Renal cortical epithelial cell (primary cell): ENCODE measurements at regions not wholly inside any gene's neighbourhood (a gene's known extent, or its start where the extent isn't known, plus 50 kb on each side); places are given as distances from the start of the nearest gene placed in this dataset.
"Not testable (repeated sequence)": the region's sequence is repeated elsewhere in the genome, so short reads cannot be mapped to it uniquely, and the experiment has no call there.

ENCODE experiments used
- DNase-seq: peaks from one replicate; pipeline ENCODE4 v3.0.0-alpha.2; 2011; ENCODE audit warnings: low read depth

DNA sequence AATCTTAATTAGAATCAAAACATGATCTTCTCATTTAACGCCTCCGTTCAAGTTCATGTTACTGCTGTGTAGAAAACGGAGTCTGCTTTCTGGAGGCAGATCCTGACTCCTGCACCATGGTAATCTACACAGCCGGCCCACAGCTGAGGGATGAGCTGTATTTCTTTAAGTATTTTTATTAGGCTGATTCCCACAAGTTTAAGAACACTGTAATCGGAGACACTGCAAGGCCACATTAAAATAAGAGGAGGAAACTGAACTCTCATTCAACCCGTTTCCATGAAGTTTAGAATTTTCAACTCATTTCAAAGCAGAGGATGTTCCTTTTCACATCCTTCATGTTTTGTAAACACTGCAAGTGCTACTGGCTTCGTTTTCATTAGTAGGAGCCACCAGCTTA lies 372.2 kb downstream of the NFIB start:
- no peak for DNase-seq

DNA sequence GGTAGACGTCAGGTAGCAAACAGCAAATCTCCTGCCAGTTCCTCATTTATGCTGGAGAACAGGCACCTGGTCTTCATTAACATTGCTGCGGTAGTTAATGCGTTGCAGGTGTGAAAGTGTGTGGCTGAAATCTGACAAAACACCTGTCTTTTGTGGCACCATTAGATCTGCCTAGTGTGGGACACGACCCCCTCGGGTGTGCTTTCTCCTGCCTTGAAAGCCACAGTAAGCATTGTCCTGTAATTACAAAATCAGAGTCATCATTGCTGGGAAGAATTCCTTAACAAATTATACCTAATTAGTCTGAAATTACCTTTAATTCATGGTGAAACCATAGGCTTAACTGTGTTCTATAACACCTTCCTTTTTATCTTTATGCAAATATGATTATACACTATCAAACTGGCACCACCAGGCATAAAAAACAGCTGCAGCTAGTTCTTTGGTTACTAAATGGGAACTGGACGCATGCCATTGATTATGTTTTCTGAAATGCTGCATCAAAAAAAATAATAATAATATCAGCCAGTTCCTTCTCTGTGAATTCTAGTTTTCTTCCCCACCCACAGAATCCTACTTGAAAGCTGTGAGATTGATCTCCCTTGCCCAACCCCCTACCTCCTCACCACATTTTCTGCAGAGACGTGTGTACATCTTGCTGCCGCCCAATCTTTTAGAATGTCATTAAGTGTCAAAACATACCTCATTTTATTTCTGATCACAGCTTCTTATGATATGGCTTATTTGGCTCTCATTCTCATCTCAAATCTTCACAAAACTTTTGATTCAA lies 374.0 kb downstream of the NFIB start:
- DNase-seq = no peak

DNA sequence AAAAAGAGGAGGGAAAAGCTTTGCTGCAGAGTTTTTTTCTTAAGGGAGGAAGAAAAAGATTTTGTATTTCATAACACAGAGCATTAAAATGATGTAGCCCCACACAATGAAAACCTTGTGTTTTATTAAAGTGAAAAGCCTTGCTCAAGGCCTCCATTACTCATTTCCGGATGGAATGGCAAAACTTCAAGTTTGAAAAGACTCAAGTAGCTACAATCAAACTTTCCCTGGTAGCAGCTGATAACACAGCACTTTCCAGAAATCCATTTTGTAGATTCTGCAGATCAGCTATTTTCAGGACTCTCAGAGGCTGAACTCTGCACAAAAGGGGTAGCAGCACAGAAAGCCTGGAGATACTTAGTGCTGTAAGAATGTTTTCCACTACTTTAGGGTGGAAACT lies 374.8 kb downstream of the NFIB start:
- peak; percentile 44 for DNase-seq

DNA sequence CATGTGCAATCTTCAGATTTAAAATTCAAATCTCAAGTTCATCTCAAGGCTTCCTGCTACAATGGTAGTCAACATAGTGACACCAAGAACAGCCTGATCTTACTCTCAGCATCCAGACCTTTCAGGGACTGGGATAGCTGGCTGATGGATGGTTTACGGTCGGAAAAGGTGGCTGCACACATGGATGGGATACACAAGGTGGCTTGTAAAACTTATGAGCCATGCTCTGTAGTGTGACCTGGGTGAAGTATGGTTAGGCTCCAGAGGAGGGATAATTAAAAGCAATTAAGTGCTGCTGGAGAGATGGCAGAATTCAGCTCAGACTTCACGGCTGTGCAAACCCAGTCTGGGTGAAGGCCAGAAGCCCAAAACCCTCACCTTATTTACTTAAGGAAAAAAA lies 379.5 kb downstream of the NFIB start:
- DNase-seq = no peak

DNA sequence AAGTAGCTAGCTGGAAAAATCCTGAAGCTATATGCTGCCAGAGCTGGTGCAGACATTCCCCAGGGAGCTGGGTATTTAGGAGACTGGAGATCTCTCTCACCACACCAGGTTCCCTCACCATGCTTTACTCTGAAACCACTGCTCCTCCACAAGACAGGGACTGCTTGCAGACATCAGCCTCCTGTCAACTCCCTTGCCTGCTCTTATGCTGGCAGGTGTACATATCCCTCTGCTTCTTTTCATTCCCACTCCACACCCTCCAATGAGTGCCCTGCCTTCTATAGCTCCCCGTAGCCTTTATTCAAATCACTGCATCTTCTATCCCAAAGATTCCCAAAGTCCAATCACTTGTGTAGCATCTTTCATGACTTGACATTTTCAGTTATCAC lies 380.7 kb downstream of the NFIB start:
- DNase-seq = no peak

DNA sequence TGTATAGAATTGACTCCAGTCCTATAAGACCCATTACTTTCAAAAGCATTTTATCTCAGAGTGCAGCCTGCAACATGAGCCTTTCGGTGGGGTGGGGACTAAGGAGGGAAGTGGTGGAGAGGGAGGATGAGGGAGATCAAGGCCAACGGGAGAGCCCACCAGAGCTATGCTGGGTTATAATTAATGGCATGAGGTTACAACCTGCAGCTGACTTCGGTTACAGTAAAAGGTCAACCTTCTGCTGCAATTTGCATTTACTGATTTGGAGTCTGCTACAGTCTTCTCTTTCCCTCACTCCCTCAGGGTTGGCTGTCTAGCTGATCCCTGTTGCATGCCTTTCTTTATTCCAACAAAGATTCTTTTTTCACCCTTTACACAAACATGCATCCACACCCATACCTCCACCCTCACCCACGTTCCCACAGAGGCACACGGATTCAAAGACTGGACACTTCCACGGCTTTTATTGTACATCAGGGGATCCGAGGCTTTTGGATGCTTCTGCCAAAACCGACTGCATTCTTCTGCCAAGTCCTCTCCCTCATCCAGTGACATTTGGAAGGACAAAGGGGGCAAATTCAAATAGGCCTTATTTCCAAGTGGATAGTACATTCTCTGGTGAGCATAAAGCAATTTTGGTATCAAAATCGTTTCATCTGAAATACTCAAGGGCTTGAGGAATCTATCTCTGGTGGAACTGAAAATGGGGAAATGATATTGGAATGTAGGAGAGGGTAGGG lies 381.2 kb downstream of the NFIB start:
- DNase-seq = no peak

DNA sequence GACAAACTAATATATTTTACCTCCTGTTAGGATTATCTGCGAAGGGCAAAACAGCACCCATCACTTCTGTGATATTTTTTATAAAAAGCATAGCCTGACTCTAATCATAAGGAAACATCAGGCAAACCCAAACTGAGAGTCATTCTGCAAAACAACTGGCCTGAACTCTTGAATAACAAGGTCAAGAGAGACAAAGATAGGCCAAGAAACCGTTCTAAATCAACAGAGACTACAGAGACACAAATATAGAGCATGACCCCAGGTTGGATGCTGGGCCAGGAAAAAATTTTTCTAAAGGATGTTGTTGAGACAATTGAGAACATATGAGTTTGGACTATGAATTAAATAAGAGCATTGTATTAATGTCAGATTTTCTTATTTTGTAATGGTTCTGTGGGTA lies 384.9 kb downstream of the NFIB start:
- no peak for DNase-seq

DNA sequence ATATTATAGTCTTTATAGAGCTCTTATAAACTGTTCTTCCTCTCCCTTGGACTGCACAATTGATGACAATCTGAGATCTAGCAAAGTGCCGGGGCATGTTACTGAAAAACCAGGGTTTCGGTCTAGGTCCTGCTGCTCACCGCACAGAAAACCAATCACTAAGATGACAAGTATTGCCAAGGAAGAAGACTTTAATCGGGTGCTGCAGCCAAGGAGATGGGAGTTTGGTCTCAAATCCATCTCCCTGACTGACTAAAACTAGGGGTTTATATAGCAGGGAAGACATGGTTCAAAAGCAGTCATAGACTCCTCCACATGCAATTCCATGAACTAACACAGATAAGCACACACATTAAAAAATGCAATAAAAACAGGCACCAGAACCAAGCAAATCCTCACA lies 390.6 kb downstream of the NFIB start:
- no peak for DNase-seq

DNA sequence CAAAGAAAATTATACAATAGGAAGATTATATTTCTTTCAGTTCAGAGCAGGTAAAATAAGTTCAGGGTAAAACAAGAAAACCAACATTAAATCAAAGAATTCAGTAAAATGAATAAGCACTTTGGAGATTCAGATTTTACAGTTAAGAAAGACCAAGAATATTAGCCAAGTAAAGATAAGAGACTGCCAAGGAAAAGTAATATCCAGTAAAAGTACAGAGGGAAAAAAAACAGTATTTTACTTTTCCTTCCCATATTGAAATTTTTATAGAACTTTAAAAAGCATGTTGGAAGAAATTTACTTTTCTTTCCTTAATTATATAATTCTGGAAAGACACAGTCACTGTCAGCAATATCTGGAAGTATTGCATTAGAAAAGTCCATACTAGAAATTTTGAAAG lies 393.4 kb downstream of the NFIB start:
- DNase-seq = no peak

DNA sequence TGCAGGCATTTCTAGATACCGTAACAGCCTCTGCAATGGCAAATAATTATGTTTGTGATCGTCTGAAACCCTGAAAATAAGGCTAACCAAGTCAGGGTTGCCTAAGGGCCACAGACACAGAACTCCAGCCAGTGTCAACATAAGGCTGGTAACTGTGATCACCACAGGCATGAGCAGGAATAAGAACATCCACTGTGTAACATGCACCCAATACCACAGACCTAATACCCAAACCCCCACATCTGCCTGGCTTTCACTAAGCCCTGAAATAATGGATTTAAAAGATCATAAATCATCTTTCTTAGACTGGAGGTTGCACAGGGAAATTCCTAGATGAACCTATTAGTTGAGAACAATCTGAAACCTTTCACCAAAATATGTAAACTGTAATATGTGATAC lies 394.5 kb downstream of the NFIB start:
- no peak for DNase-seq

DNA sequence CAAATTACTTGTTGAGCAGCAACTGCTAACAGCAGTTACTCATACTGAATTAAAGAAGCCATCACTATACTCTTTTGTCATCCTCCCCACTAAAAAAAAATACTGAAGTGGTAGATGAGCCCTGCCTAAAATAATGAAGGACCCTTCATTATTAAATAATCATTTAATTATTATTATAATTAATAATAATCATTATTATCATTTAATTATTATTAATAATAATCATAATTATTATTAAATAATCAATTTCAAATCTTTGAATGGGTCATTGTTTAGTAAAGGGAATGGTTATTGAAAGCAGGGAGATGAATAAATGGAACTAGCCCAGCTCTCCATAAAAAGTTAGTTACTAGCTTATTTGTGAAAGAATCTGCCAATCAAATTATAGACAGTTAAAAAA lies 396.4 kb downstream of the NFIB start:
- DNase-seq = no peak

DNA sequence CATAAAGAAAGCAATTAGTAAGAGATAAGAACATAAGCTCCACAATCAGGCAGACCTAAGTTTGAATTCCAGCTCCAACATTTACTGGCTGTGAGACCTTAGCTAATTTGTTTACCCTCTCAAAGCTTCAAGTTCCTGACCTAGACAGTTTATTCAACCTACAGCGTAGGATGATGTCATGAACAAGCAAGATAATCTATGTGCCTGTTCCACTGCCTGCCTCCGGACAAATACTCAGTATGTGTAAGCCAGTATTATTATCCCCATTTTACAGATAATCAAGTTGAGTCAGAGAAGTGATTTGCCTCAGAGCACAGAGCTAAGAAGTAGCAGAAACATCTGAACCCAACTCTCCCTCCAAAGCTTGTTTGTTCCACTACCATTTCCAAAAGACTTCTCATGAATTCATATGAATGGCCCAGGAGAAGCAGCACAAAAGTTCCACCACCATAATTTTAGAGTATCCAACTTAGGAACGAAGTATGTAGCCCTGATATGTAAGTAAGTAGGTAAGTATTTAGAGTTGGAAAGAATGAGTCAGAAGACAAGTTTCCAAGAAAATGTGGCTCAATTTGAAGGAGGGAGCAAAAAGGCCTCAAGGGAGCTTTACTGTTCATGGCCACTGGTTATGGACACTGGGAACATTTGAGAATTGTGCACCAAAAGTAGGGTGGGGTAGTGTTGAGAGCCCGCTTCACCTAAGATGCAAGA lies 398.2 kb downstream of the NFIB start:
- DNase-seq = peak; percentile 26

DNA sequence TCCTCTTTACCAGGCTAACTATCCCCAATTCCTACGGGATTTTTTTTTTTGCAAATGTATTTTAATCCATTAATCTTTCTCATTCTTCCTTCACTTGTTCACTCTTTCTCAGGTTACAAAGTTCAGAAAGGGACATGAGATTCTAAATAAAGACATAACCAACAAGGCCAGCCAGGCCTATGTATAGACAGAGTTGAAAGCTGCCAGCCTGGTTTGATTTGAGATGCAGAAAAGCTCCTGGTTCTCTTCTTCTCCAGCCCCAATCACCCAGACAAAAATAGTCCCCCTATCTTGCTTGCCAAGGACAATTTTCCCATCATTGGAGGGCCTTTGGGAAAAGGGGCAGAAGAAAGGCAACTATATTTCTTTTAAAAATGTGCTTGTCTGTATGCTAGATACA lies 398.8 kb downstream of the NFIB start:
- DNase-seq = no peak

DNA sequence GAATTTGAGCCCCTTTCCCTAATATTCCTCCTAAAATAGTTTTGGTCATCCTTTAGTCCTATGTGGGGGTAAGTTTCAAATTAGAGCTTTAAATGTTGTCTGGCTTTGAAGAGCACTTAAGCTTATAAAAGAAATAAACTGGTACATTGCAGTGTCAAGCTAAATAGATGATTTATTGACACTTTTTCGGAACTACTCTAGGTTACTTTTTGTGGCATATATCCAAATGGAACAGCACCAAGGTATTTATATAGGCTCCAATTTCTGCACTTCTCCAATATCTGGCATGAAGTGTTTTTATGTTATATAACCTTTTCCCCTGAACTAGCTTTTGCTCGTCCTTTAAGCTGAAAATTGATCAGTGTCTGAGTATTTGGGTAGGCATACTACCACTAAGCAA lies 402.5 kb downstream of the NFIB start:
- DNase-seq = no peak

DNA sequence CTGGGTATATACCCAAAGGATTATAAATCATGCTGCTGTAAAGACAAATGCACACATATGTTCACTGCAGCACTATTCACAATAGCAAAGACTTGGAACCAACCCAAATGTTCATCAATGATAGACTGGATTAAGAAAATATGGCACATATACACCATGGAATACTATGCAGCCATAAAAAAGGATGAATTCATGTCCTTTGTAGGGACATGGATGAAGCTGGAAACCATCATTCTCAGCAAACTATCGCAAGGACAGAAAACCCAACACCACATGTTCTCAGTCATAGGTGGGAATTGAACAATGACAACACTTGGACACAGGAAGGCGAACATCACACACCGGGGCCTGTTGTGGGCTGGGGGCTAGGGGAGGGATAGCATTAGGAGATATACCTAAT lies 406.1 kb downstream of the NFIB start:
- not testable (repeated sequence) for DNase-seq

DNA sequence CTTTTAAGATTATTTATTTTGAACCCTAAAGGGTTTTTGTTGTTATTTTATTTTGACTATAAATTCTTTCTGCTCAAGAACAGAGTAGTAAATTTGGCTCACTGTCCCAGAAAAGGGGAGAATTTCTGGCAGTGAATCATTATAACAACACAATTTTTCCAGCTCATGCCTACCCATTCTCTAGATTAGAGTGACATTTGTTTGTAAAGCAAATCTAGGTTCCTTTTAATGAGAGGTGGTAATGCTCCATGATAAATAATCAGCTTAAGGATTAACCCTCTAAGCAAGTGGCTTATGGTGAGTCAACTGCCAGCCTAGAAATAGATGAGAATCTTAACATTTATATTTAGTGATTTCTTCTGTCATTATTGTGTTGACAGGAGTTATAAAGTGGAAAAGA lies 409.2 kb downstream of the NFIB start:
- peak; percentile 22 for DNase-seq

DNA sequence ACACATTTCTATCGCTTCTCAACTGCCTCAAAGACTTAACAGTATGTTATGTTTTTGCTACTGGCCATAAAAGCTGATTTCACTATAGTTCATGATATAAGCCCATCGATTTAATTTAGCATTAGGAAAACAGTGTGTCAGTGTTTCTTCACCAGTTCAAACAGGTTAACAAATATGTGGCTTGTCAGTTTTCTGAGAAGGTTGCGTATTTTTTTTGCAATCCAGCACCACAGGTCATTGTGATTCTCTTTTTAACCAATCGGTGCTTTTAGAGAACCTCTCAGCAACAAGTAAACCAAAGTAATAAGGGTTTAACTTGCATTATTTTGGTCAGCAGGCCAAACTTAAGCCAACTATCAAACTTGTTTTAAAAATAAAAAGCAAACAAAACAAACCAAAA lies 409.6 kb downstream of the NFIB start:
- DNase-seq = no peak

DNA sequence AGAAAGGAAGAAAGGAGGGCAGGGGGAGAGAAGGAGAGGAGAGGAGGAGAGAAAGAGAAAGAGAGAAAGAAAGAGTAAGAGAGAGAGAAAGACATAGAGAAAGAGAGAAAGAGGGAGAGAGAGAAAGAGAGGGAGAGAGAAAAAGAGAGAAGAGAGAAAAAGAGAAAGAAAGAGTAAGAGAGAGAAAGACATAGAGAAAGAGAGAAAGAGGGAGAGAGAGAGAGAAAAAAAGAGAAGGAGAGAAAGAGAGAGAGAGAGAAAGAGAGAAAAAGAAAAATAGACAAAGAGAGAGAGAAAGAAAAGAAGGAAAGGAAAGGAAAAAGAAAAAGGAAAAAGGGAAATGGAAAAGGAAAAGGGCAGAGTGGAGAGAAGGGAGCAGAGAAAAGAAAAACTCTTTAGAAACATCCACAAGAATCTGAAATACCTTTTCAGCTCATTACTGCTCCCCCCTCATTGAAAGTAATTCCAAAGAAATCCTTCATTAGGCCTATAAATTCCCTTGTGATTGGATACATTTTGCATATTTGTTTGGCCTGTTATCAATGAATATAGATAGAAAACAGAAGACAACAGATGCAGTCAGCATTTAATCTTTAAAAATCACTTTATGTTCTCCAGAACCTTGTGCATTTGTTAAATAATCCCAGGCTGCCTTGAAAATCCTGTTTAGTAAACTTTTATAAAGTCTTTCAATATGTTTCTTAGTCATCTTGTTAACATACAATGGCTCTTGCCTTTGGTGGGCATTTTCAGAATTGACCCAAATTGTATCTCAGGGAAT lies 411.5 kb downstream of the NFIB start:
- DNase-seq = no peak

DNA sequence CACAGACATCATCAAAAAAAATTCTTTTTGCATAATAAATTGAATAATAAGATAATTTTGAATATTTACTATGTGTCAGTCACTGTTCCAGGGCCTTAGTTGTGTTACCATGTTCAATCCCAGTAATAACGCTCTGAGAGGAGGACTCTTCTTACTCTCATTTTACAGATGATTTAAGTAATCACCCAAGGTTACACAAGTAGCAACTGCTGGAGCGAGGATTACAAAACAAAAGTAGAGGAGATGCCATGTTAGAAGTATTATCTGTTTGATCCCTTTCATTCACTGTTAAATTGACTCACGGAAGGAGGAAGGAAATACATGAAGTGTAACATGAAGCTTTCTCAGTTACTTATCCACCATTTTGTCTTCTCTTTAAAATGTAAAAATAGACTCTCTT lies 412.8 kb downstream of the NFIB start:
- no peak for DNase-seq

DNA sequence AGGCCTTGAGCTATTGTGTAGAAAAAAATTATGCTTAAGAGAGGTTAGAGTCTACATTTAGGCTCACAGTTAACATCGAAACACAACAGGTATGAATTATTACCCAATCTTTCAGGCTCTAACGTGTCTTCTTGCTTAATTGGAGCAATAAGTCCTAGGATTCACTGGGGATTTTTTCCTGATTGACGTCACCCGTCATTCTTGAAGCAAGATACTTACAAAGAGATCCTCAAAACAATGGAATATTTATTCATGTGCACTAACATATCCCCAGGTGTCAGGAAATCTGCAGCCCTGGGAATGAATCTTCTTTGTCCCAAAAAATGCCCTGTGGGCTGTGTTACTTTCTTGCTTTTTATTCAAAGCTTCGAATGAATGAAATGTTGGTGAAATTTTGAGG lies 413.5 kb downstream of the NFIB start:
- no peak for DNase-seq

DNA sequence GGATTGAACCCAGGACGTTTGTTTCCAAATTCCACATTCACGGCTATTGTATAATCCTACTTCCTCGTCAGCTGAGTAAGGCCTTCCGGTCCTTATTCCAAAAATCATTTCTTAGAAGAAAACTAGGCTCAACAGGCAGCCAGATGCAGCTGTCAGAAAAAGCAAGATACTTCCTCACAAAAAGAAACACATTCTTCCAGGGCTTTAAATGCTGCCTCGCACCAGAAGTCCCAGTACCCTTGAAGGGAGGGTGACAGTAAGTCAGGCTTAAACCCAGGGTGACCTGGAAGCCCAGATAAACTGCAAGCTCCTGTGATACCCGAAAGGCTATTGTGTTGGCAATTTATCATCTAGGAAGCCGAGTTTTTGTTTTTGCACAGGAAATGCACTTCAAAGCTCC lies 414.0 kb downstream of the NFIB start:
- no peak for DNase-seq

DNA sequence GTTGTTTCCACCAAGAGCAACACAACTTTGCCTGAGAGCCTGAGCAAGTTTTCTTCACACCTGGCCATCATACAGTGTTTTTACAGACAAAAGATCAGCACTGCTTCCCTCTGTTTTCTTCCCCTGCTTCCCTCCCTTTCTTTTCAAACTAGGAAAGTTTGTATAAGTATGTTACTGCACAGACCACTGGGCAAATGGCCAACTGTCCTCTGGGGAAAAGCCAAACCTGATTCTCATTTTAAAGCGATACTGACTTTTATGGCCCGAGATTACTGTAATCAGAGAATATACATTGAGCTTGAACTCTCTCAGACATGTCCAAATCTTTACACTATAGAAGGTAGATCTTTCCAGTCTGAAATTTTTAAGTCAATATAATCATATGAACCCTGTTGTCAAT lies 415.0 kb downstream of the NFIB start:
- no peak for DNase-seq
